IPS-NIHi7 (cell line): ENCODE measurements at regions not wholly inside any gene's neighbourhood (a gene's known extent, or its start where the extent isn't known, plus 50 kb on each side); places are given as distances from the start of the nearest gene placed in this dataset.

ENCODE experiments used
- DNase-seq: peaks from one replicate; pipeline ENCODE4 v3.0.0; 2012; ENCODE audit warnings: mixed read lengths; ENCODE audit errors: extremely low spot score

GRCh38 chr20:6231556-6231955, 108.7 kb upstream of the FERMT1 start:
- DNase-seq: no peak

DNA sequence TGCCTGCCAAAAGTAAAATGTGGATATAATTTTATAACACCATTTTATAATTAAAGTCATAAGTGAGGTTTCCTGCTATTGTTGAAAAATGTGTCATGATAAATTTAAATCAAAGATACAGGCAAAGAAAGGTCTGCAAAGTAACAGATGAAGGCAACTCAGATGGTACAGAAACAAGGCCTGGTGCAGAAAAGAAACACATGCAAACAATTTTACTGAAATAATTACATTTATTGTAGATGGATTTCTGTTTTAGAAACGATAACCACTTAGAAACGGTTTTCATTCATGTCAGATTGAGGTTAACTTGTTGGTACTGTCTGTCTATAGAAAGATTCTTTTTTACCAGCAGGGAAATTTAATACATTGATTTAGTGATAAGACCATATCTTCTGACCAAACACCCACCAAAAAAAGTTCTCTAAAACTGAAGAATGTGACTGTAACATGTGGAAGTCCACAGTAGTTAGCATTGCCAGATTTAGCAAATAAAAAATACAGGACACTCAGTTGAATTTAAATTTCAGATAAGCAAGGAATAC, 105.5 kb upstream of the FERMT1 start:
- no peak for DNase-seq

DNA sequence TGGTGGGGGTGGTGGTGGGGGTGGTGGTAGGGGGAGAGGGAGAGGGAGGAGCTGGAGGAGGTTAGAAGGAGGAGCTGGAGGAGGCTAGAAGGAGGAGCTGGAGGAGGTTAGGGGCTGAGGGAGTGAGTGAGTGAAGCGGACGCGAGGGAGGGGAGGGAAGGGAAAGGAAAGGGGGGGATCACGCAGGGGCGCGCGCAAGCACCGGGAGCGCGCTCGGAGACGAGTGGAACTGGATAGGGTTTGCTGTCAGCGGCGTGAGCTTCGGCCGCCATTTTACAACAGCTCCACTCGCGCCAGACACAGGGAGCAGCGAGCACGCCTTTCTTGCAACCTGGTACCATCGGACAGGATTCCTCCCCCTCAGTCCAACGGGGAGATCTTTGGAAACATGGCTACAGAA, 90.5 kb upstream of the FERMT1 start:
- no peak for DNase-seq

DNA sequence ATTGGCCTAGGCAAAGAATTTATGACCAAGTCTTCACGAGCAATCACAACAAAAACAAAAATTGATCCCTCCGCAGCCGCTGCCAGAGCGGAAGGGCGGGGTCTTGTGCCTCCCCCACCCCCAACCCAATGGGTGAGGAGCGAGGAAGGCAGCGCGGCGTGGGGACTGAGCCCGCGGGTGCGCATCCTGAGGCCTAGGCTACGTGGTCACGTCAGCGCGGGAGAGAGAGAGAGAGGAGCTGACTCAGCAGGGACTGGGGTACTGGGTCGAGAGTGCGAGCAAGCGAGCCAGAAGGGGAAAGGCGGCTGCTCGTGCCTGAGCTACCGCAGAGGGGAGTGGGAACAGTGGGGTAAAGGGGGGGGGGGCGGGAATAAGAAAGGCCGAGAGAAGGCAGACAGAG, 90.1 kb upstream of the FERMT1 start:
- DNase-seq: no peak

DNA sequence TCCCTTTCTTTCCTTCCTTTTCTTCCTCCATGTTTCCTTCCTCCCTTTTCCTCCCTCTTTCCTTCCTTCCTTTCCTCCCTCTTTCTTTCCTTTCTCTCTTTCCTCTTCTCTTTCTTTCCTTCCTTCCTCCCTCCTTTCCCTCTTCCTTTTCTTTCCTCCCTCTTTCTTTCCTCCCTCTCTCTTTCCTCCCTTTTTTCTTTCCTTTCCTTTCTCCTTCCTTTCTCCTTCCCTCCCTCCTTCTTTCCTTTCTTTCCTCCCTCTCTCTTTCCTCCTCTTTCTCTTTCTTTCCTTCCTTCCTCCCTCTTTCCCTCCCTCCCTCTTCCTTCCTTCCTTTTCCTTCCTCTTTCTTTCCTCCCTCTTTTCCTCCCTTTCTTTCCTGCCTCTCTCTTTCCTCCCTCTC, 86.3 kb upstream of the FERMT1 start:
- no peak for DNase-seq

GRCh38 chr20:6200092-6200491, 77.3 kb upstream of the FERMT1 start:
- no peak for DNase-seq

GRCh38 chr20:6185268-6185667, 62.4 kb upstream of the FERMT1 start:
- DNase-seq: peak; percentile 20

DNA sequence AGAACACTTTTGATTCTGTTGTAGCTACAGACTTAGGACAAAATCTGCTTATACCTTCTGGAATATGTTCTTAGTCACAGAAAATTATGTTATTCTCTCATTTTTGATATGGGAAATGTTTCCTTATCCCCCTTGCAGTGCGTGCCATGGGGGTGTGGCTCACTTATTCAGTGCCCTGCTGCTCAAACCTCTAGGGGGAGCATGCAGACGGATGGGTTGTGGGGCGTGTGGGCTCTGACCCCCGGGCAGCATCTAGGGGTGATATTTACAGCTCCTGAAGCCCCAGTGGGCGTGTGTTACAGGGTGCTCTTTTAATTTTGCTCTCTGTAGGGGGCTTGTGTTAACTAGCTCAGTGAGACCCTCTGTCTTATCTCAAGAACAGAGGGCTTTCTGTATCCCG, 61.3 kb upstream of the FERMT1 start:
- peak; percentile 21 for DNase-seq

DNA sequence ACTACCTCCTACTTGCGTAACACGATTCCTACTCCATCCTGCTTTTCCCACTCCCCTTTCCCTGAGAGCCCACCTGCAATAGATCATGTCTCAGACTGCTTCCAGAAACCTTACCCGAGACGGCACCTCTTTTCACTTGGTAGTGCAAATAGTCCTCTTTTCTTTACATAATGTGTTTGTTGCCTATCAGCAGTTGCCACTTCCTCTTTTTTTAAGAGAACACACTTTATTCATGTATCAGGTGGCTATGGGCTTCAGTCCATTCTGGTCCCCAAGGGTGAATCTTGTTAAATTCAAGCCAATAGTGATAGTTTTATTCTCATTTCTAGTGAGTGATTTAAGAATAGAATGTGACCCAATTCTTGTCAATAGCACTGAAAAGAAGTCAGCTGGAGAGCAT, 57.7 kb upstream of the FERMT1 start:
- no peak for DNase-seq

- peak; percentile 31 for DNase-seq
Measured at GRCh38 chr20:6178537-6178936, 55.7 kb upstream of the FERMT1 start.

DNA sequence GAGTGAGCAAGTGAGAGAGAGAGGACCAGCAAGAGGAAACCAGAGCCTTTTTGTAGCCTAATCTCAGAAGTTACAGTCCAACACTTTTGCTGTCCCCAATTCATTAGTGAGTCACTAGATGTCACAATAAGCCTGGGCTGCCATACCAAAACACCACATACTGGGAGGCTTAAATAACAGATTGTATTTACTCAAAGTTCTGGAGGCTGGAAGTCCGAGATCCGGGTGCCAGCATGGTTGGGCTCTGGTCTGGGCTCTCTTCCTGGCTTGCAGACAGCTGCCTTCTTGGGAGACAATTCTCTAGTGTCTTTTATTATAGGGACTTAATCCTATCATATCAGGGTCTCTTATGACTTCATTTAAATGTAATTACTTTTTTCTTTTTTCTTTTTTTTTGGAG, 50.7 kb upstream of the FERMT1 start:
- DNase-seq: no peak
